Heart left ventricle (tissue), 16 donors: ENCODE measurements at regions not wholly inside any gene's neighbourhood (a gene's known extent, or its start where the extent isn't known, plus 50 kb on each side); places are given as distances from the start of the nearest gene placed in this dataset.

Experiments used
- ATAC-seq, 4 donors: fragments of 200-7000 bp; cut with Tn5 transposase; one replicate each; pipeline ENCODE4 v1.9.1; 2020 to 2022; ENCODE audit warnings: moderate library complexity in 4 of 4, mild to moderate bottlenecking in 3 of 4, moderate number of reproducible peaks in 1 of 4
- DNase-seq, 5 donors: peaks; one replicate each; pipeline ENCODE4 v3.0.0-alpha.2; 2020
- H3K27ac ChIP-seq, 12 donors: fragments of 200-600 bp; sonication (generic) in 4 of 12; one replicate each; pipeline versions ENCODE4 v1.5.0 to v1.8.0; 2016 to 2022; ENCODE audit warnings: mild to moderate bottlenecking in 2 of 12
- H3K27me3 ChIP-seq, 9 donors: fragments of 200-600 bp; sonication (generic) in 2 of 9; one replicate each; pipeline versions ENCODE4 v1.5.1 to v1.8.0; 2016 to 2022; ENCODE audit warnings: mild to moderate bottlenecking in 3 of 9
- H3K36me3 ChIP-seq, 9 donors: fragments of 200-600 bp; sonication (generic) in 2 of 9; one replicate each; pipeline versions ENCODE4 v1.5.0 to v1.8.0; 2018 to 2022; ENCODE audit warnings: mild to moderate bottlenecking in 2 of 9
- H3K4me1 ChIP-seq, 12 donors: fragments of 200-600 bp; sonication (generic) in 4 of 12; one replicate each; pipeline versions ENCODE4 v1.5.0 to v1.8.0; 2016 to 2022; ENCODE audit warnings: mild to moderate bottlenecking in 3 of 12
- H3K4me3 ChIP-seq, 12 donors: fragments of 200-600 bp; sonication (generic) in 4 of 12; one replicate each; pipeline versions ENCODE4 v1.5.0 to v1.8.0; 2017 to 2022; ENCODE audit warnings: mild to moderate bottlenecking in 9 of 12, moderate library complexity in 4 of 12
- H3K9me3 ChIP-seq, 12 donors: fragments of 200-600 bp; sonication (generic) in 4 of 12; one replicate each; pipeline versions ENCODE4 v1.5.0 to v1.8.0; 2016 to 2022; ENCODE audit warnings: mild to moderate bottlenecking in 1 of 12
- POLR2A ChIP-seq, 2 donors: fragments of 450-650 bp; IDR thresholded peaks; one replicate each; pipeline ENCODE4 v1.6.1; 2017; ENCODE audit warnings: antibody characterized with exemption in 2 of 2, mild to moderate bottlenecking in 2 of 2, moderate library complexity in 2 of 2
- WGBS, 4 donors: extraction: QIAGEN DNeasy Blood & Tissue Kit in 2 of 4; methylation state at CpG; one replicate each; pipeline versions ENCODE4 v1.1.5 to v1.1.7; 2013 to 2018; 5-methylcytosine and 5-hydroxymethylcytosine counted together
- intact Hi-C, 10 donors: fragments of 100-400 bp; cut with DNase I; formaldehyde crosslinking; loops; one replicate each; pipeline versions ENCODE4 v1.11.1 to v1.14.2; 2022
- TF ChIP-seq, protein P1 (sequence below), 12 donors: fragments of 200-600 bp; sonication (generic) in 4 of 12; IDR thresholded peaks; one replicate each; pipeline versions ENCODE4 v1.5.0 to v1.8.0; 2018 to 2022; ENCODE audit warnings: antibody characterized with exemption in 12 of 12, mild to moderate bottlenecking in 5 of 12
- donor health status: ischemic (EF 13 %, LVEDD 7.1; RV severe dilation, severe dysfunction).
- donor health status: healthy with polysubstance abuse.
- donor health status: DM: no; HTN: yes; CAD: no.
- donor health status: DM: no; HTN: no; CAD: no.
- donor health status: ischemic (EF 25% LVEDD 6.9; RV normal size, moderate dysfunction).
- donor health status: ischemic (EF 25% LVEDD 5.7; RV mildly dilated, moderate dysfunction).
- donor health status: healthy.
- donor health status: DM: yes; HTN: yes; CAD: no.
- donor health status: ischemic (EF 35%, LVEDD 5.7; RV mildly dilated, moderate dysfunction).
- donor health status: nonischemic (EF 11% LVEDD 7.7; RV severe dilation, severe dysfunction).
- donor health status: DM: yes; HTN: yes; CAD: no.
- donor health status: PGD.
- donor health status: ischemic (EF 29% LVEDD 5.4; RV normal size, mild dysfunction).
- donor health status: nonischemic (EF 23%, LVEDD 6.1; RV moderate dilation, normal function).

DNA sequence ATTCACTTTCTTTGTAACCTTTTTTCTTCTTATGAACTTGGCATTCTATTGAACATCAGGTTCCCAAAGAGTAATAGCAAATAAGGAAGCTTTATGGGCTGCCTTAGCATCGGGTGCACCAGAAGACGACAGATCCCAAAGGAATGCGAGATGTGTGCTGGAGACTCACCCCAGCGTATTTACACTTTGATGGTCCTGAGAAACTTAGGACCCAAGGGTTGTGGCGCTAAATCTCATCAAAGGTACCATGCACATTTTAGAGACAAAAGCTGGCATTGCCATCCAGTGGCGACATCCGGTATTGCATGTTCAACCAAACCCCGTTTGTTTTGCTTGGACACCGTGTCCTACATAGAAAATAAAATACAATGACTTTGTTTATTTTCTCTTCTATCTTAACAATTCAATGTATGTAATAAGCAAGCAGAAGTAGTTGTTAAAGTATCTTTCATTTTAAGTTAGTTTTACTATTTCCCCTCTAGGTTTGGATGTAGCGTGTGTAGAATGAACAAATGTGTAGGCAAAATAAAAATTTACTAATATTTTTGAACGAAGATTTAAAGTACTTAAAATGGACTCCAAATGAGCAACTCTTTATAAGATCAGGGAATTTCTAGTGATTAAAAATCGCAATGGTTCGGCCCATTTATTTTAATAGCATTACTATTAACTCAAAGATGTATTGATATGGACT is 1154.8 kb downstream of the GATA3 start:
- no peaks in the 10 kb centered on the region for H3K36me3 ChIP-seq
- DNase-seq: peak; percentile 24 to 56 (median 35)
- no peaks in the 10 kb centered on the region for H3K9me3 ChIP-seq
- no peak overlapping the region for H3K27ac ChIP-seq
- peak in 1 of 4 donors; percentile 47 for ATAC-seq
- no peak overlapping the region for H3K4me3 ChIP-seq
- no peaks in the 10 kb centered on the region for H3K4me1 ChIP-seq
- 17 to 22% (median 19%) methylated on average over 13 of the region's 13 CpGs for WGBS, 4 donors
- intact Hi-C loops: loop anchor here (2.0 to 10.0 kb wide), 7 partner anchors 1174 to 1684 kb away; no protein-coding TSS in a partner anchor
- TF ChIP-seq POLR2A (IDR thresholded peaks at IDR 0.05): no peak
- TF ChIP-seq, protein P1, sequence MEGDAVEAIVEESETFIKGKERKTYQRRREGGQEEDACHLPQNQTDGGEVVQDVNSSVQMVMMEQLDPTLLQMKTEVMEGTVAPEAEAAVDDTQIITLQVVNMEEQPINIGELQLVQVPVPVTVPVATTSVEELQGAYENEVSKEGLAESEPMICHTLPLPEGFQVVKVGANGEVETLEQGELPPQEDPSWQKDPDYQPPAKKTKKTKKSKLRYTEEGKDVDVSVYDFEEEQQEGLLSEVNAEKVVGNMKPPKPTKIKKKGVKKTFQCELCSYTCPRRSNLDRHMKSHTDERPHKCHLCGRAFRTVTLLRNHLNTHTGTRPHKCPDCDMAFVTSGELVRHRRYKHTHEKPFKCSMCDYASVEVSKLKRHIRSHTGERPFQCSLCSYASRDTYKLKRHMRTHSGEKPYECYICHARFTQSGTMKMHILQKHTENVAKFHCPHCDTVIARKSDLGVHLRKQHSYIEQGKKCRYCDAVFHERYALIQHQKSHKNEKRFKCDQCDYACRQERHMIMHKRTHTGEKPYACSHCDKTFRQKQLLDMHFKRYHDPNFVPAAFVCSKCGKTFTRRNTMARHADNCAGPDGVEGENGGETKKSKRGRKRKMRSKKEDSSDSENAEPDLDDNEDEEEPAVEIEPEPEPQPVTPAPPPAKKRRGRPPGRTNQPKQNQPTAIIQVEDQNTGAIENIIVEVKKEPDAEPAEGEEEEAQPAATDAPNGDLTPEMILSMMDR (IDR thresholded peaks at IDR 0.05): peak; percentile 82 to 95 (median 88)
- H3K27me3 ChIP-seq: peaks cover 0 to 10% (median 0%) of the 10 kb centered on the region in 9 donors

DNA sequence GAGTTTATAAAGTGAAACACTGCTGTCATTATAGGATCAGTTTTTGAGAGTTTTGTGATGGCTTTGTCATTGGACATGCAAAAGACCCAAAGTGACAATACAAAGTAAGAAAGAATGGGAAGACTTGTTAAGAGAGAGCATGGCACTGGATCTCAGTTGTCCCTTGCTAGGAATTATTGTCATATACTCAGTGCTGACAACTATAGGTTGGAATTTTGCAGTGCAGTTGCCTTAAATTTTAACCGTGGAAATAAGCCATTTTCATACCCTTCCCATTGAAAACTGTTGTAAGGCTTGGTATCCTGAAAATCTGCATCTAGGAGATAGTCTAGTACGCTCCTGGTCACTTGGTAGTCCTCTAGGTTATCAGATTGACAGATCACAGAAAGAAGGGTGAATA is 1156.7 kb downstream of the GATA3 start:
- no peak for DNase-seq
- no peak overlapping the region for H3K4me3 ChIP-seq
- WGBS, 4 donors: 47 to 52% (median 49%) methylated on average over 2 of the region's 2 CpGs
- ATAC-seq: no peak
- intact Hi-C loops: loop anchor here in 1 of 10 donors (10.0 kb wide), 1 partner anchor 1686 kb away; no protein-coding TSS in a partner anchor
- H3K9me3 ChIP-seq: no peaks in the 10 kb centered on the region
- TF ChIP-seq, protein P1 (IDR thresholded peaks at IDR 0.05): peak in 3 of 12 donors; percentile 19 to 35 (median 29)
- TF ChIP-seq POLR2A (IDR thresholded peaks at IDR 0.05): no peak
- no peak overlapping the region for H3K27ac ChIP-seq
- H3K36me3 ChIP-seq: no peaks in the 10 kb centered on the region
- H3K27me3 ChIP-seq: peaks cover 0 to 16% (median 0%) of the 10 kb centered on the region in 9 donors
- H3K4me1 ChIP-seq: no peaks in the 10 kb centered on the region

DNA sequence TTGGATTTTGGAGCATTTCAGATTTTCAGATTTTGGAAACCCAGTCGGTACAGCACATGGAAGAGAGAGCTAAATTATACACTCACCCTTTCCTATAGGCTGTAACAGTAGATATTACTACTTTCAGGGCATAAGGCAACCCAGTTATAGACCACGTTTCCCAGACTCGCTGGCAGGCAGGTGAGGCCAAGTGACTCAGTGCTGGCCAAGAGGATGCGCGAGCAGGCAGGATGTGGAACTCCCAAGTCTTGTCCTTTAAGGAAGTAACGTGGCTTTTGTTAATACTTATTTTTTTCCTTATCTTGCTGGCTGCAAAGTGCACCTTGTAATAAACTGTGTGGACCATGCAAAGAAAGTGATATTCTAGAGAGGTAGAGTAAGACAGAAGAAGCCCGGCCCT is 1160.1 kb downstream of the GATA3 start:
- no peak overlapping the region for H3K27ac ChIP-seq
- DNase-seq: no peak
- intact Hi-C loops: loop anchor here in 2 of 10 donors (2.0 to 10.0 kb wide), 2 partner anchors 1342 to 1690 kb away; no protein-coding TSS in a partner anchor
- no peaks in the 10 kb centered on the region for H3K9me3 ChIP-seq
- TF ChIP-seq POLR2A (IDR thresholded peaks at IDR 0.05): no peak
- TF ChIP-seq, protein P1 (IDR thresholded peaks at IDR 0.05): no peak
- no peaks in the 10 kb centered on the region for H3K4me1 ChIP-seq
- H3K27me3 ChIP-seq: peaks cover 0 to 18% (median 0%) of the 10 kb centered on the region in 9 donors
- ATAC-seq: no peak
- no peak overlapping the region for H3K4me3 ChIP-seq
- H3K36me3 ChIP-seq: no peaks in the 10 kb centered on the region
- WGBS, 4 donors: 65 to 74% (median 69%) methylated on average over 7 of the region's 7 CpGs

DNA sequence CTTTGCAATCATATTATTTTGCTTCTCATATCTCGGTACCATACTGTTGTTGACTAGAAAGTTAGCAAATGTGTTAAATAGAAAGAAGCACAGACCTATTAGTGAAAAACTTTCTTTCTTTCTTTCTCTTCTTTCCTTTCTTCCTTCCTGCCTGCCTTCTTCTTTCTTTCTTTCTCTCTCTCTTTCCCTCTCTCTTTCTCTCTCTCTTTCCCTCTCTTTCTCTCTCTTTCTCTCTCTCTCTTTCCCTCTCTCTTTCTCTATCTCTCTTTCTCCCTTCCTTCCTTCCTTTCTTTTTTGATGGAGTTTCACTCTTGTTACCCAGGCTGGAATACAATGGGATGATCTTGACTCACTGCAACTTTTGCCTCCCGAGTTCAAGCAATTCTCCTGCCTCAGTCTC is 1160.6 kb downstream of the GATA3 start:
- Histone ChIP-seq H3K9me3 (no peaks in the 10 kb centered on the region), H3K36me3 (no peaks in the 10 kb centered on the region), H3K27ac (no peak overlapping the region), H3K4me3 (no peak overlapping the region), H3K27me3 (peaks cover 0 to 18% (median 0%) of the 10 kb centered on the region in 9 donors), H3K4me1 (no peaks in the 10 kb centered on the region)
- TF ChIP-seq, protein P1 (IDR thresholded peaks at IDR 0.05): no peak
- TF ChIP-seq POLR2A (IDR thresholded peaks at IDR 0.05): no peak
- intact Hi-C loops: loop anchor here in 2 of 10 donors (2.0 to 10.0 kb wide), 2 partner anchors 1342 to 1690 kb away; no protein-coding TSS in a partner anchor
- ATAC-seq (no peak), DNase-seq (no peak)
- 79 to 87% (median 84%) methylated on average over 2 of the region's 2 CpGs for WGBS, 4 donors
